ENCODE measurements at regions not wholly inside any gene's neighbourhood (a gene's known extent, or its start where the extent isn't known, plus 50 kb on each side); places are given as distances from the start of the nearest gene placed in this dataset.

DNA sequence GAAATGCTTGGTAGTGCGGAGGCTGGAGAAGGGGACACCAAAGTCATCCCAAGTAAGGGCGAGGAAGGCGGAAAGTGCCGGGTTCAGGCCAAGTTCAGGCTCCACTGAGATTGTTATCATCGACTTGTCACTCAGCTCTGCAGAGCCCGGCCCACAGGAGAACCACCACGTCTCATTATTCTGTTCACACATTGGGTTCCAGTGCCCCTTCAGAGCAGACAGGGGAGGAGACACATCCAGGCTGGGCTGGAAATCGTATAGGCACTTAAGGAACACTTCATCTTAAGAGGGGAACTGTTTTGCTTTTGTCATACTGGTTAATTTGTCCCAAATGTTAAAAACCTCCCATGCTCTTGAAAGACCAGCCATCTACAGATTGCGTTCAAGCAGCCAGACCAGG, 118.3 kb upstream of the ADAMTS18 start:
- DNase-seq (ENCODE audit: low spot score), result no peak

DNA sequence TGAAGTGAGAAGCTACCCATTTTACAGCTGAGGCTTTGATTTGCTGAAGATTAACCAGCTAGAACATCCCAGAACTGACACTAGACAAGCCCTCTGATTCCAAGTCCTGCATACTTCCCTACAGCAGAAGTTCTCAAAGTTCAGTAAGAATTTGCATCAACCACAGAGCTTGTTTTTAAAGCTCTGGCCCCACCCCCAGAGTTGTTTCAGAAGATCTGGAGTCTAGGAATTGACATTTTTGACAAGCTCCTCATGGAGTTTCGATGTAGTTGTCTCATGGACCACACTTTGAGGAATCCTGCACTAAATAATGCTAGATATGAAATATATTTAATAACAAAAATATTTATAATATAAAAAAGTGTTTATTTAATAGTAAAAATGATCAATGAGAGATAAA, 120.3 kb upstream of the ADAMTS18 start:
- no peak for DNase-seq (ENCODE audit: low spot score)

DNA sequence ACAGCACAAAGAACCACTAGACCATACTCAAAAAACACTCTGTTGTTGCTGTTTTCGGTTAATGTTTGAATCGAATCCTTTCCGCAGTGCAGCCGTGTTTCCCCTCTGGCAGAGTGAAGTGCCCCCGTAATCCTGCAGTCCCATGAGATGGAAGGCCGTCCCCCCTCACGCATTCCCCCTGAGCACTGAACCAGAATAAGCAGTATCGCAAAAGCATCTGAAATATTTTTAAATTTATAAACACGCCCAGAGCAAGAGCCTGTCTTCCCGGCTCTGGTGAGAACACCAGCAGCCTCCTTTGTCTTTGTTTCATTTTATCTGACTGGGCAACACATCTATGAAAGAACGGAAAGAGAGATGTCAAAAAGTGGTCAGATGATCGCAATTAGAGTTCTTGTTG, 121.0 kb upstream of the ADAMTS18 start:
- no peak for DNase-seq (ENCODE audit: low spot score)

DNA sequence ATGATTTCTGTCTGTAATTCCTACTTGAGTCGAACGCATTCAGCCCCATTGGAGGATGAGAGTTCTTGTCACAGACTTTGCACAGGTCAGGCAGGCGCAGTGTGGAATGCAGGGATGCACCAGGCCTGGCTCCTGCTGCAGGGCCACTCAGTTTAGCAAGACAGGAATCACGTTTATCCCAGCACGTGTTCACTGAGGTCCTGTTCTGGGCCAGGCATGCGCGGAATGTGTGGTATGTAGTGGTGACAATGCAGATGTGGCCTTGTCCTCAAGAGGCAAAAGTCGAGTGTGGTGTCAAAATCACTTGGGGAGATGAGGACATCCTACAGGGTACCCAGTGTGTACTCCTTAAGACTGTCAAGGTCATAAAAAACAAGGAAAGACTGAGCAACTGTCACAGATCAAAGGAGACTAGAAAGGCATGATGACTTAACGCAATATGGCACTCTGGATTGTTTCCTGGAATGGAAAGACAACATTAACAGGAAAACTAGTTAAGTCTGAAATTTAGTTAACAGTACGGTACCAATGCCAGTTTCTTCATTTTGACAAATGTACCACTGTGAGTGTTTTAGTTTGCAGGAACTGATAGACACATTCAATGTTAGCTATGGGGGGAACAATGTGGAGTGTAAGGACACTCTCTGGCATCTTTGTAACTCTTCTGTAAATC, 121.5 kb upstream of the ADAMTS18 start:
- DNase-seq (ENCODE audit: low spot score), result no peak

DNA sequence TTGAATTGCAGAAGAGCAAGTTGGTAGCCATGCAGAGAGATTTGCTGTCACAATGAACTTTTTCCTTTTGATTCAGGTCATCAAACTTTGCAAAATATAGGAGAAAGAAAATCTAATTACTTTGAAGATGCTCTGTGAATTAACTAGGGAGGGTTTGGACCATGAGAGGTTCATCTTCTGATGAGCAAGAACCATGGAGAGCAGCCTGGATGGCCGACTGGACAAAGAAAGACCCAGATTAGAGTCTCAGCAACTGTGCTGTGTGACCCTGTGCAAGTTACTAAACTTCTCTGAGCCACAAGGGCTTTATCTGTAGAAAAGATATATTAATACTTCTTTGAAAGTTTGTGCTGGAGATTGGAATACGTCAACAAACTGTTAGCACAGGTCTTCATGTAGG, 122.6 kb upstream of the ADAMTS18 start:
- no peak for DNase-seq (ENCODE audit: low spot score)

DNA sequence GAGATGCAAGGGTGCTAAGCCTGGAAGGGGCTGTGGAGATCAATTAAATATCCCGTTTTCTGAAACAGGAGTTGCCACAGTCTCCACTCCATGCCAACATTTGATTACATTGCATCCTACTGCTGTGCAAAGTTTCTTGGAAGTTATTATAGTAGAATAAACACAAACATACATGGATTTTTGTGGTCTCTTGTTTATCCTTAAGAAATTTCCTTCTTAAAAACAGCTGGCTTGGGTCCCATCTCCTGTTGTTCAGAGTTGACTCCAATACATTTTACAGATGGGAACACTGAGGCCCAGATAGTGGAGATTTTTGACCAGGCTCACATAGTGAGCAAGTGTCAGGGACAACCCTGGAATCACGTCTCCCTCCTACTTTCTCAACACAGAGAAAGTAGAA, 124.0 kb upstream of the ADAMTS18 start:
- DNase-seq (ENCODE audit: low spot score), result no peak

DNA sequence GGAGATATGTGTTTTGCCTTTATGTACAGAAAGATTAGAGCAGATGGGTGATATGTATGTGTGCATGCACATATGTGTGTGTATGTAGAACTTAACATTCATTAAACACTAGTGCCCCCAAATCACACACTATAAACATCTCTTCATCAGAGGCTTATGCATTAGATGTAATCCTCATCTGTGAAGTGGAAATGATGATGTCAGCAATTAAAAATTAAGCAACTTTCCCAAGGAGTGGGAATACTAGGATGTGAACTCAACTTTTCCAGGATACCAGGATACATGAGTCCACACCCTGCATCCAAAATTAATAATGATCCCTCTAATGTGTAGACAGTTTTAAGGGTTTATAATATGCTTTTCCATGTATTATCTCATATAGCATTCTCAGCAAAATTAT, 127.7 kb upstream of the ADAMTS18 start:
- DNase-seq (ENCODE audit: low spot score), result no peak

DNA sequence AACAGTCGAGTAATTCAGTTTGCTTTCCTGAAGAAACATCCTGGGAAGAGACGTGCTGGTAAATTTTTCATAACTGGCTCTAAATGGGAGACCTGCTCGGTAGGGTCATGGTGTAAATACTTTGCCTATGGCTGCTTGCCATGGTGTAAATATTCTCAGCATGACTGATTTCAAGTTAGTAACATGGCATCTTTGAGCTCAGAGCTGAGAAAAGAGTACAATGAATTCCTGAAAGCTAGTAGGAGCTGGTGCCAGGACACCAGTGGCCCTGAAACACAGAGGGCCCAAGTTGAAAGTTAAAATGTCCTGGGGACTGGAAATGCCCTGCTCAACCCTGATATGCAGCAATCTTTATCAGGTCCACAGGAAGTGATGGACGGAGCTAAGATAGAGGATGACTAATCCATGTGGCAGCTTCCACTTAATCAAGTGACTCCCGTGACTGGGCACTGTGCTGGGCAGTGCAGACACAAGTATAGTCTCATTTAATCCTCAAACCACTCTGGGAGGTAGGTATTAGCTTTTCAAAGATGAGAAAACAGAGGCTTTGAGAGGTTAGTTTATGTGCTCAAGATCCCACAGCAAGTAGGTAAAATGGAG, 130.1 kb upstream of the ADAMTS18 start:
- DNase-seq (ENCODE audit: low spot score), result no peak

DNA sequence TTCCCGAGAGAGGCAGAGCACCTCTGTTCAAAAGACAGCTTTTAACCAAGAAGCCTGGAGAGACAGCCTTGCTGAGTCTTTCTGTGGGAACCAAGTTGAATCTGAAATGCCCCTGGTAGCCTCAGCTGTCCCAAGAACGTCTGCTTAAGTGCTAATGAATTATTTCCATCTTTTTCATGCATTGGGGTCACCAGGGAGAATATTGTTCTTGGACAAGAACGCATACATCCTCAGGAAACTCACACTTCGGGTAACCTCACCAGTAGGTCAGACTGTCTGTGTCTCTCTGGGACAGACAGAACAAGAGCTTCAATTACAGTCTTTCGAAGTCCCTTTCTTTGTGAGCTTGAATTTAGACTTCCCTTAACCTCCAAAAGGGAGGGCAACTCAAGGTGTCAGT, 134.6 kb upstream of the ADAMTS18 start:
- DNase-seq (ENCODE audit: low spot score), result no peak

DNA sequence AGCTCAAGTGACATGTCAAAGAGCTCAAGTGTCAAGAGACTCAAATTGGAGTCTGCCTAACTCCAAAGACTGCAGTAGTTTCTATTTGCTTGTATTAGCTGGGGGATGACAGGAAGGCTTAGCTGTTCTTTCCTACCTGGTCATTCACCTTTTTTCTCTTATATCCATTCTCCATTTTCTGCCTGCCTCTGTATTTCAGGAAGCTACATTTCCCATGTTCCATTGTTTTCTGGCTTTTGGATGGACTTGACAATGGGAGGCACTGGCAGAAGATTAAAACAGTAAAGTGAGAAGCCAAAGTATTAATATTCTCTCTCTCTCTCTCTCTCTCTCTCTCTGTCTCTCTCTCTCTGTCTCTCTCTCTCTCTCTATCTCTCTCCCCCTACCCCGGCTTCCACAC, 135.7 kb upstream of the ADAMTS18 start:
- DNase-seq (ENCODE audit: low spot score), result no peak

DNA sequence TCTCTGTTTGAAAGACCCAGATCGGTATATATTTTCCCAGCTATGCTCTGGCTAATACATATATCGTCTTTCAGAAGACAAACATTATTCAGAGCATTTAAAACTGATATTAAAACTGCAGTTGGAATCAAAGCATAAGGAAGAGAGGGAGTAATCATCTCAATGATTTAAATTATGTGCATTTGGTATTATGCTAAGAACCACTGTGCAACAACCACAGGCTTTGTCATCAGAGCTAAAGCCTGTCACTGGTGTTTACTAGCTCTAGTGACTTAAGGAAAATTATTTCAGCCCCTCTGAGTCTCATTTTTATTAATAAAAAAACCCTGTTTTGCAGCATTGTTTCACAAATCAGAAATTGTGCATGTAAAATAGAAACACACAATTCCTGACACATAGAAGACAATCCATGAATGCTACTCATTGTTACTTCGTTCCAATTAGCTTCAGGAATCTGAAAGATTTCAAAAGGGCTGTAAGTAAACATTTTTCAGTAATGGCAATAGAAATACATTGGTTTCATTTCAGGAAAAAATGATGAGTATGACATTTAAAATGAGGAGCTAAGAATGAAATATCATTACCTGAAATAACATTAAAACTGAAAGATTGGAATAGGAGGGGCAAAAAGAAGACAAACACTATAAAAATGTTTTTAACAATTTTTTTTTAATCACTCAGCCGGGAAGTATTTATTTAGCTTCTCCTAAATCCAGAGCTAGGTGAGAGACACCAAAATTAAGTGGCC, 136.5 kb upstream of the ADAMTS18 start:
- no peak for DNase-seq (ENCODE audit: low spot score)

DNA sequence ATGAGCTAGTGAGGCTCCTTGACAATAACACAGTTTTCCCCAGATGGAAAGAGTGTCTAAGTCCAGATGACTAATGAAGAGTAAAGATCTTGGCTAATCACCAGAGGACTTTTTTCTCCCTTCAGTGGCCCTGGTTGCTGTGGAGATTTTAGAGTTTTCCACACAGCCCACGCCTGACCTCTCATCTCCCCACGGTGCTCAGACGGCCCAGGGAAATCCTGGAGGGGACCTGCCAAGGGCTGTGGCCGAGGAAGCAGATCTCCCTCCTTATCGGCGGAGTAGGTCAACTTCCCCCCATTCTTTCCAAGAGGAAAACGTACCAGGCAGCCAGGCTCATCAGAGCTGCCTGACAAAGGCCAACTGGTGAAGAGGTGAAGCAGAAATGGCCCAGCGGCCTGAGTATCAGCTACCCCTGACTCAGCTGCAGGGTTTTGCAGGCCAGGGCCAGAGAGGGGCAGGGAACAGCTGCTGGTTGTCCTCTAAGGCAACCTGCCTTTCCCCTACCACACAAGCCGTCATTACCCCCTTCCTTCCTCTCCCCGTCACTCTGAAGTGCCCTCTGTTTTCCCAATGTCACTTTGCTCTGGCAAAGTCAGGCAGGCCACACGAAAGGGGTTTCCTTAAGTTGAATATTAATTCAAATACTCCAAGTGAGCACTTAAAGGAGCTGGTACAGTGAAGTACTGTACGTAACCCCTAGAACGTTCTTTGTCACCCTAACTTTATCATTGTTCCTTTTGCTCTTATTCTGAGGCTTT, 140.2 kb upstream of the ADAMTS18 start:
- DNase-seq (ENCODE audit: low spot score), result no peak

DNA sequence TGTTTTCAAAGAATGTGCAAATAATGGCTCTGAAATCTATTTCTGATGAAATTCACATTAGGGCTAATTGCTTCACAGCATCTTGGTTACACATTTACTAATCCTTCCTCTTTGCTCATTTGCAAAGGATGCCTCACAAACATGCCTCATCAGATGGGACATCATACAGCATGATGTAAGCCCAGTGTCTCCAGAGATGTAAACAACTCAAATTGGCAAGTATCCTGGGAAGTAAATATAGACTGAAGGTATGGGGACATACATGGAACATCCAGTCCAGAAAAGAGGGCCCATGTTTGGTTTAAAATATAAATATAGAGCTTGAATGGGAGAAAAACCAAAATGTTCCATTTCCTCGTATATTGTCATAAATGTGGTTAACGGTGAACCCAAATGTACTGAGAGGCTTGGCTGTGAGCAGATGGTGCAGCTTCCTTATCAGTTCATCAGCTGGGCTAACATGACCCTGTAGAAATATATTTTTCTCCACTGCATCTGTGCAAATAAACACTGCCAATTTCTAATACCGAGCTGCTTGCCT, 142.9 kb upstream of the NUDT7 start:
- no peak for DNase-seq (ENCODE audit: low spot score)

DNA sequence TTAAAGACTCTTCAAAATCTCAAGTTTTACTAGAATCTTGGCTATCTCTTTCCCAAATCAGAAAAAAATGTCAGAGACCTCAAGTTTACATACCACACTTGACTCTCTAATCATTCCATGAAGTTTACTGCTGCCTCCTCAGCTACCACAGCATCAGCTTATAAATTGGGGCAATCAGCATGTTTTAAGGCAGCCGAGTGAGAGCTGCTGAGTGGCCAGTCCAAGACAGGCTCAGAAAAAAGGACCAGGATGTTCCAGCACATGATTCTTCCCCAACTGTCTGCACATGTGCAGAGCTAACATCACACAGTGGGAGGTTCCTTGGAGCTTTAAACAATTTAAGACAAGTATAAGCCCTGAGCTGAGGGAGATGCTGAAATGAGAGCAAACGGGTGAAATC, 140.6 kb upstream of the NUDT7 start:
- DNase-seq (ENCODE audit: low spot score), result no peak

DNA sequence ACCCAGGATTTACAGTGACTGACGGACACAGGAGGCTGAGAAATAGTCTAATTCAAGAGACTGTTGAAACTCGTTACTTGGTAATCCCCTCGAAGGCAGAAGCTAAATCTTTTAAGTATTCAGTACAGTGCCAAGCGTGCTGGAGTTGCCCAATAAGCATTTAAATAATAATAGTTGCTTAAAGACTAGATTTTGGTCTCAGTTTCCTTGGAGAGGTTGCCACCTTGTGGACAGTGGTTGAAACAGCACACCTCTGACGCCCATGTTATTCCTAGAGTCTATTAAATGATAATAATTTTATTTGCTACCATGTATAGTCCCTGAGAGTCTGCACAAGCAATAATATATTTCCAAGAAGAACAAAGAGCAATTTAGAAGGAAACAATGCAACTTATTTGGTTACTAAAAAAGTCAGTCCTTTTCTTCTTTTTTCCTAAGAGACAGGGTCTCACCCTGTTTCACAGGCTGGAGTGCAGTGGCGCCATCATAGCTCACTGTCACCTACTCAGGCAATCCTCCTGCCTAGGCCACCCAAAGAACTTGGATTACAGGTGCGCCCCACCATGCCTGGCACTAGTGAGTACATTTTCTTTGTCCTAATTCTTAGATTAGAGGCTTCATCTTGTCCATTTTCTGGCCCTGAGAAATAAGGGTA, 138.0 kb upstream of the NUDT7 start:
- DNase-seq (ENCODE audit: low spot score), result peak; percentile 56

DNA sequence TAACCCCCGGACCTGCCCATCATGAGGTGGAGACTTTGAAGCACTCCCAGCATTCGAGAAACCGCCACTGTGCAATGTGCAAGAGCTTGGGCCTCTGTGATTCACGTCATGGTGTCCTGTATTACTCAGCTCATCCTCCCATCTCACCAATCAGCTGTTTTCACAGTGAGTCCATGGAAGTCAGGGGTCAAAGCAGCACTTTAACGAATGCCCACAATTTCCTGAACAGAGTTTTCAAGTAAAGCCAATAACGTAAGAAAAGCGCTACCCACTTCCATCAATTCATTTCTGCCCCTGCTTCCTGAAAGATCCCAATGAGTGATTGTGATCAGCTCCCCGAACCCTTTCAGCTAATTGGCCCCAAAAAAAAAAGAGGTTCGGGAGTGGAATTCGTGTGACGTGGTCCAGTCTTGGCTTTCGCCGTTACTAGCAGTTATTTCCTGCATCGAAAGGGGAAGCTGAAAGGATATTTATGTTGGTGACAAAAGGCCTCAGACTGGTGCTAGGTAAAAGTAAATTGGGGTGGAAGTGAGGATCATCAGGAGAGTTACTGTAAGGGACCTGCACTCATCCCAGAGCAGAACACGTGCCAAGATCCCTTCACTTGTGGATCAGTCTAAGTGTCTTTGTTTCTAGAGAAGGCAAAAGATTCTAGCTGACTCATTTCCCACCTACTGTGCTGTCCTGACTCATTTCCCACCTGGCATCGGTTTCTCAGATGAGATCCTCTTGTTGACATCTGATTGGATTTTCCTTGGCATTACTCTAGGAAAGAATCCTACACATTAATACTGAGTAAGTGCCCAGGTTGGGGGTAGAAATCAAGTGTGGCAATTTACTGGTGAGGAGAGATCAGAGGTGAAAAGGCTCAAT, 136.7 kb upstream of the NUDT7 start:
- DNase-seq (ENCODE audit: low spot score), result no peak

DNA sequence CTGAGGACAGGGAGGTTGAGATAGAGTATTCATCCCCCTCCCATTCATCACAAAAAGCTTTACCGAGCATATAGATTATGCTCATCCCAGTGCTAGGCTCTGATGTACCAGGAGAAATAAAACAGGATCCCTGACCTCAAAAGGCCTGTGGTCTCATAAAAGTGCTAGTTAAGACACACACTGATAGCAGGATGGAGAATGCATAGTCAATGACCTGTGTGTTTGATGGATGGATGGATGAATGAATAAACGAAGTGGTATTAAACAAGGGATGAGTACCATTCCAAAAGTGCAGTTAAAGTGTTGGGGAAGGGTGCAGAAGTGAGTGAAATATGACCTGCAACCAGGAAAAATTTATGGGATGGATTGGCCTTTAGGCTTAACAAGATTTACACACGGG, 133.9 kb upstream of the NUDT7 start:
- DNase-seq (ENCODE audit: low spot score), result no peak

DNA sequence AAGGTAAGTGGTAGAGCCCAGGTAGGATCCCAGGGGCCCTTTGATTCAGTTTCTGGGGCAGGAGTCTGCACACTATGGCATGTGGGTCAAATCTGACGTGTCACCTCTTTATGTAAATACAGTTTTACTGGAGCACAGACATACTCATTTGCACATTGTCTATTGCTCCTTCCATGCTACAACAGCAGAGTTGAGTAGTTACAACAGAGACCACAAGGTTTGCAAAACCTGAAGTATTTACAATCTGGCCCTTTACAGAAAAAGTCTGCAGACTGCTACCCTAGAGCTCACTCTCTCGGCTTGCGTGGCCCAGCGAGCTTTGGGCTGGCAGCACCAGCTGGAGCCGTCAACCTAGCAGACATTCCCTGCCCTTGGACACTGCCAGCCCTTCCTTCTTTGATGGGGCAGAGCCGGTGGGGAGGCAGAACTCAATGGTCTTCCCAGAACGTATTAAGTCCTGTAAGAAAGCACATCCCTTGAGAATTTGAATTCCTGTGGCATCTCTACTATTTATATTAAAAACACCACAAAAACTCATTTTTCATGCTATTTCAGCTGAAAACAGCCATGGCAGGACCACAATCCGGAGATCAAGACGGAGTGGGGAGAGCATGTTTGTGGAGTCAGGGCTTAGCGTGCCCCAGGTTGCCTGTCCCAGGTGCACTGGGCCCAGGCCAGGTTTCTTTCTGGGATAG, 133.1 kb upstream of the NUDT7 start:
- DNase-seq (ENCODE audit: low spot score), result no peak

DNA sequence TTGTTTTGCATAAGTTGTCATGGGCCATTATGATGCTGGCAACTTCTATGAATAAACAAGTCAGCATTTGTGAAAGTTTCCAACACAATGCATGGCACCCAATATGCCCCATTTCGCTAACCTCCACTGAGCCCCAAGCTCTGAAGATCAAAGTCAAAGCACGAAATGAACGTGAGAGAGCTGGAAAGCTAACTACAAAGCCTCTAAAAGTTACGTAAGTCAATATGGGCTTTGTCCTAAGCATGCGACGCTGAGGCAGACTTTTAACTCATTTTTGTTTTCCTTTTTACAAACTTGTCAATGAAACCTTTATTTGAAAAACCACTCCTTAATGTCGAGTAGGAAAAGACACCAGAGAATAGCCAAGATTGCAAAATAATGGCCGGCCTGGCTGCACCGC, 131.6 kb upstream of the NUDT7 start:
- DNase-seq (ENCODE audit: low spot score), result no peak

DNA sequence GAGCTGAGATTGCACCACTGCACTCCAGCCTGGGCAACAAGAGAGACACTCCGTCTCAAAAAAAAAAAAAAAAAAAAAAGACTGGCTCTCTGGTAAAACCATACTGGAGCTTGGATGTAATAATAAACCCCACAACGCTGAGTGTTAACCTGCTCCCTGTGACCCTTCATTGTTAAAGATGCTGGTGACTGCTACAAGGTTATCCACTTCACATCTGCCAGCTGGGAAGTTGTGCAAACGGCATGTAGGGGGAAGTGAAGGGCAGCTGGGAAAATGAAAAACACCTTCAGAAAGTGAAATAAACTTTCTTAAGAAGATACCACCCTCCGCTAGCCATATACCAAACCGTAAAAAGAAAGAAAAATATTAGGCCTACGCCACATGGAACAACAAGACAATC, 131.0 kb upstream of the NUDT7 start:
- DNase-seq (ENCODE audit: low spot score), result no peak

Data from AG08396 (cell line).